H1 (cell line): ENCODE measurements at regions not wholly inside any gene's neighbourhood (a gene's known extent, or its start where the extent isn't known, plus 50 kb on each side); places are given as distances from the start of the nearest gene placed in this dataset.

Experiments
- ASH2L ChIP-seq: fragments of 200-600, 300-600 bp; sonication (generic); IDR thresholded peaks from one replicate; pipeline ENCODE4 v1.7.1; 2017; ENCODE audit warnings: low read length
- CBX5 ChIP-seq: fragments of 300-800, 300-1000 bp; sonication (generic); IDR thresholded peaks from 2 replicates; pipeline ENCODE4 v1.7.1; 2016; ENCODE audit warnings: antibody characterized with exemption, low read length, low read depth
- CTCF ChIP-seq, 3 experiments: IDR thresholded peaks; 1 replicate in 2 of 3; 2 replicates in 1 of 3; pipeline versions ENCODE4 v1.5.1 to v1.6.1; 2011; ENCODE audit warnings: low read length in 3 of 3, mild to moderate bottlenecking in 3 of 3, inconsistent platforms in 2 of 3, low read depth in 1 of 3, moderate library complexity in 1 of 3; ENCODE audit not compliant: insufficient read depth in 1 of 3; ENCODE audit errors: control extremely low read depth in 1 of 3
- EGR1 ChIP-seq: IDR thresholded peaks from 2 replicates; pipeline ENCODE4 v1.6.1; 2011; ENCODE audit warnings: low read depth, low read length, borderline replicate concordance
- EZH2 ChIP-seq: fragments of 200-600 bp; sonication (generic); IDR thresholded peaks from 2 replicates; pipeline ENCODE4 v1.7.1; 2012; ENCODE audit warnings: low read depth, mild to moderate bottlenecking, moderate library complexity, low read length, inconsistent platforms; ENCODE audit not compliant: severe bottlenecking
- KDM4A ChIP-seq: IDR thresholded peaks from one replicate; pipeline ENCODE4 v1.7.1; 2012; ENCODE audit warnings: low read depth, mild to moderate bottlenecking, moderate library complexity, low read length, inconsistent platforms; ENCODE audit not compliant: severe bottlenecking
- MAFK ChIP-seq: IDR thresholded peaks from 2 replicates; pipeline ENCODE4 v1.6.1; 2012; ENCODE audit warnings: low read depth, mild to moderate bottlenecking, improper control_type of control experiment, low read length
- PHF8 ChIP-seq: fragments of 200-600 bp; sonication (generic); conservative IDR thresholded peaks from 2 replicates; pipeline ENCODE4 v1.7.1; 2012; ENCODE audit warnings: low read depth, mild to moderate bottlenecking, inconsistent platforms, low read length, moderate library complexity
- POLR2A ChIP-seq, 2 experiments: IDR thresholded peaks; 1 replicate in 1 of 2; 2 replicates in 1 of 2; pipeline ENCODE4 v1.6.1; 2011; ENCODE audit warnings: low read depth in 2 of 2, low read length in 2 of 2, mild to moderate bottlenecking in 2 of 2; ENCODE audit errors: control extremely low read depth in 1 of 2
- RAD21 ChIP-seq, 2 experiments: IDR thresholded peaks in 1 of 2; conservative IDR thresholded peaks in 1 of 2; 2 replicates each; pipeline ENCODE4 v1.6.1; 2011; ENCODE audit warnings: low read depth in 2 of 2, low read length in 2 of 2, improper control_type of control experiment in 1 of 2, inconsistent platforms in 1 of 2, mild to moderate bottlenecking in 1 of 2, moderate library complexity in 1 of 2
- SAP30 ChIP-seq: fragments of 300-600 bp; sonication (generic); IDR thresholded peaks from 2 replicates; pipeline ENCODE4 v1.7.1; 2012; ENCODE audit warnings: low read length, moderate library complexity, mild to moderate bottlenecking, inconsistent platforms; ENCODE audit not compliant: insufficient read depth, insufficient replicate concordance
- ZNF274 ChIP-seq: IDR thresholded peaks from 2 replicates; pipeline ENCODE4 v1.7.0; 2012; ENCODE audit warnings: low read length, borderline replicate concordance; ENCODE audit errors: extremely low read depth

- no peak for TF ChIP-seq EZH2
- no peak for TF ChIP-seq EGR1
- no peak for TF ChIP-seq RAD21 (IDR thresholded peaks at IDR 0.05 in 1 of 2, conservative IDR thresholded peaks at IDR 0.05 in 1 of 2; ENCODE audit: low read depth in 2 of 2, low read length in 2 of 2)
- no peak for TF ChIP-seq ASH2L
- no peak for TF ChIP-seq MAFK
- no peak for TF ChIP-seq ZNF274
- no peak for TF ChIP-seq KDM4A
- TF ChIP-seq CBX5 = no peak
- no peak for TF ChIP-seq CTCF (IDR thresholded peaks at IDR 0.05; ENCODE audit: control extremely low read depth in 1 of 3, insufficient read depth in 1 of 3, low read depth in 1 of 3, low read length in 3 of 3)
- TF ChIP-seq PHF8 = no peak
- TF ChIP-seq SAP30 = no peak
- no peak for TF ChIP-seq POLR2A (IDR thresholded peaks at IDR 0.05; ENCODE audit: control extremely low read depth in 1 of 2, low read depth in 2 of 2, low read length in 2 of 2)
These were observed 329.3 kb downstream of the SUCLA2 start for GRCh38 chr13:47671776-47672175.
